GM23338 (cell line): ENCODE measurements at regions not wholly inside any gene's neighbourhood (a gene's known extent, or its start where the extent isn't known, plus 50 kb on each side); places are given as distances from the start of the nearest gene placed in this dataset.

Experiments used
- ATAC-seq: fragments of 200-7000 bp; cut with Tn5 transposase; 3 replicates; pipeline ENCODE4 v1.9.1; 2020
- DNase-seq: peaks from one replicate; pipeline ENCODE4 v3.0.0-alpha.2; 2015; ENCODE audit warnings: low spot score
- H2AFZ ChIP-seq: fragments of 200-600 bp; sonication (generic); 2 replicates; pipeline ENCODE4 v1.8.0; 2016; ENCODE audit warnings: antibody characterized with exemption, mild to moderate bottlenecking, moderate library complexity
- H3F3A ChIP-seq: fragments of 200-600 bp; sonication (generic); replicated peaks from 2 replicates; pipeline ENCODE4 v1.8.0; 2017; ENCODE audit warnings: antibody characterized with exemption, mixed run types, low read depth
- H3K27ac ChIP-seq: fragments of 200-600 bp; sonication (generic); 2 replicates; pipeline ENCODE4 v1.6.1; 2016; ENCODE audit warnings: low read depth
- H3K27me3 ChIP-seq: fragments of 200-600 bp; sonication (generic); 2 replicates; pipeline ENCODE4 v1.8.0; 2016; ENCODE audit warnings: mild to moderate bottlenecking, mixed run types, moderate library complexity; ENCODE audit not compliant: insufficient read depth
- H3K36me3 ChIP-seq: fragments of 200-600 bp; sonication (generic); 2 replicates; pipeline ENCODE4 v1.8.0; 2016; ENCODE audit warnings: mild to moderate bottlenecking; ENCODE audit not compliant: insufficient read depth
- H3K4me1 ChIP-seq: fragments of 200-600 bp; sonication (generic); 2 replicates; pipeline ENCODE4 v1.8.0; 2016; ENCODE audit warnings: mild to moderate bottlenecking, moderate library complexity; ENCODE audit not compliant: insufficient read depth
- H3K4me2 ChIP-seq: fragments of 200-600 bp; sonication (generic); 2 replicates; pipeline ENCODE4 v1.7.1; 2017; ENCODE audit warnings: mixed run types
- H3K4me3 ChIP-seq: fragments of 200-600 bp; sonication (generic); 2 replicates; pipeline ENCODE4 v1.6.1; 2016; ENCODE audit warnings: mixed run types
- H3K79me2 ChIP-seq: fragments of 200-600 bp; sonication (generic); replicated peaks from 2 replicates; pipeline ENCODE4 v1.8.0; 2017; ENCODE audit warnings: mild to moderate bottlenecking; ENCODE audit not compliant: insufficient read depth
- H3K9me2 ChIP-seq: fragments of 200-600 bp; sonication (generic); 2 replicates; pipeline ENCODE4 v1.8.0; 2017; ENCODE audit not compliant: insufficient read depth
- H4K20me1 ChIP-seq: fragments of 200-600 bp; sonication (generic); replicated peaks from 2 replicates; pipeline ENCODE4 v1.8.0; 2017; ENCODE audit warnings: mild to moderate bottlenecking; ENCODE audit not compliant: insufficient read depth
- H3K27ac Mint-ChIP-seq: 2 replicates; pipeline ENCODE4 v1.8.0; 2020; ENCODE audit warnings: inconsistent platforms, mild to moderate bottlenecking, moderate library complexity, mixed read lengths
- H3K27me3 Mint-ChIP-seq: 3 replicates; pipeline ENCODE4 v1.8.0; 2022; ENCODE audit warnings: low read depth, mild to moderate bottlenecking, moderate library complexity, mixed read lengths, inconsistent platforms; ENCODE audit not compliant: insufficient read depth, poor library complexity
- H3K36me3 Mint-ChIP-seq: 3 replicates; pipeline ENCODE4 v1.8.0; 2021; ENCODE audit warnings: low read depth, mild to moderate bottlenecking, inconsistent platforms, moderate library complexity, mixed read lengths
- H3K4me1 Mint-ChIP-seq: 3 replicates; pipeline ENCODE4 v1.8.0; 2020; ENCODE audit warnings: mild to moderate bottlenecking, inconsistent platforms, mixed read lengths
- H3K4me3 Mint-ChIP-seq: 3 replicates; pipeline ENCODE4 v1.8.0; 2021; ENCODE audit warnings: moderate library complexity, mild to moderate bottlenecking, inconsistent platforms, mixed read lengths
- H3K9me3 Mint-ChIP-seq: 3 replicates; pipeline ENCODE4 v1.8.0; 2020; ENCODE audit warnings: moderate library complexity, mild to moderate bottlenecking, inconsistent platforms, mixed read lengths
- EZH2 ChIP-seq: fragments of 200-600 bp; sonication (generic); IDR thresholded peaks from one replicate; pipeline ENCODE4 v1.8.0; 2017; ENCODE audit warnings: antibody characterized with exemption, mild to moderate bottlenecking, low read depth; ENCODE audit not compliant: unreplicated experiment
- JUNB ChIP-seq: IDR thresholded peaks from one replicate; pipeline ENCODE4 v1.6.1; 2016; ENCODE audit warnings: antibody characterized with exemption; ENCODE audit not compliant: unreplicated experiment
- POLR2AphosphoS5 ChIP-seq: IDR thresholded peaks from 2 replicates; pipeline ENCODE4 v1.6.1; 2016; ENCODE audit warnings: antibody characterized with exemption, low read depth
- ZNF114 ChIP-seq: fragments of 250-450 bp; sonication (Bioruptor Pico); IDR thresholded peaks from 2 replicates; pipeline ENCODE4 v1.5.0; 2020; ENCODE audit warnings: mild to moderate bottlenecking, moderate library complexity
- TF ChIP-seq, protein P1 (sequence below): fragments of 250-450 bp; sonication (Bioruptor Pico); IDR thresholded peaks from 2 replicates; pipeline ENCODE4 v1.5.0; 2020; ENCODE audit warnings: mild to moderate bottlenecking, moderate library complexity
- TF ChIP-seq, protein P2 (sequence below), 2 experiments: fragments of 200-600 bp in 1 of 2; sonication (generic) in 1 of 2; conservative IDR thresholded peaks; 2 replicates each; pipeline versions ENCODE4 v1.5.1 to v1.6.1; 2016 to 2017; ENCODE audit warnings: antibody characterized with exemption in 2 of 2, low read depth in 2 of 2, mild to moderate bottlenecking in 2 of 2, moderate library complexity in 1 of 2
- TF ChIP-seq, protein P3 (sequence below): IDR thresholded peaks from one replicate; pipeline ENCODE4 v1.6.1; 2018; ENCODE audit warnings: antibody characterized with exemption; ENCODE audit not compliant: unreplicated experiment

DNA sequence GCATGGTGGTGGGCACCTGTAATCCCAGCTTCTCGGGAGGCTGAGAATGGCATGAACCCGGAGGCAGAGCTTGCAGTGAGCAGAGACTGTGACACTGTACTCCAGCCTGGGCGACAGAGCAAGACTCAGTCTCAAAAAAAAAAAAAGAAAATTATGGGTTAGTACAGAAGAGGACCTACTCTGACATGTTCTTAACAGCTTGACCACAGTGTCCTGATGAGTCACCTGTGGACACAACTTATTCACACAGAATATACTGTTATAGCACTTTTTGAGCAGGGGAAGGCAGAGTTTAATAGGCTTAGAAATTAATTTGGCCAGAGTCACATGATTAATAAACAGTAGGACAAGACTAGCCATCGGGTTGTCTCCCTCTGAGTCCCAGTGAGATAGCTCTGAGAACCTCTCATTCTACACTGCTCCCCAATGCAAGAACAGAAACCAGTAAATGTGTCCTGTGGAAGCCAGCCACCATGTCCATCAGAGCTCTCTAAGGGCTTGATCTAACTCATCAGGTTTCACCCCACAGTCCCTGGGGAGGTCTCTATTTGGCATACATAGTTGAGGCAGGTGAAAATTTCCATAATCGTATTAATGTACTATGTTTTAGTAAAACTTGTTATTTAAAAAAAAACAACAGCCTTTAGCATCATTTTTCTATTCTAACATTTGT is 1077.9 kb upstream of the C9orf72 start:
- H3K4me3 ChIP-seq, result no peak overlapping the region
- no peak overlapping the region for H3K4me3 Mint-ChIP-seq
- H3K27me3 ChIP-seq, result no peaks in the 10 kb centered on the region
- no peak overlapping the region for H2AFZ ChIP-seq
- peaks cover 7% of the 10 kb centered on the region for H3K27me3 Mint-ChIP-seq
- H3K79me2 ChIP-seq, result no peaks in the 10 kb centered on the region
- H3K9me2 ChIP-seq, result no peaks in the 10 kb centered on the region
- H3K4me2 ChIP-seq, result no peak overlapping the region
- H3K9me3 Mint-ChIP-seq, result no peaks in the 10 kb centered on the region
- H3K27ac Mint-ChIP-seq, result no peak overlapping the region
- no peaks in the 10 kb centered on the region for H3K36me3 ChIP-seq
- TF ChIP-seq, protein P1, sequence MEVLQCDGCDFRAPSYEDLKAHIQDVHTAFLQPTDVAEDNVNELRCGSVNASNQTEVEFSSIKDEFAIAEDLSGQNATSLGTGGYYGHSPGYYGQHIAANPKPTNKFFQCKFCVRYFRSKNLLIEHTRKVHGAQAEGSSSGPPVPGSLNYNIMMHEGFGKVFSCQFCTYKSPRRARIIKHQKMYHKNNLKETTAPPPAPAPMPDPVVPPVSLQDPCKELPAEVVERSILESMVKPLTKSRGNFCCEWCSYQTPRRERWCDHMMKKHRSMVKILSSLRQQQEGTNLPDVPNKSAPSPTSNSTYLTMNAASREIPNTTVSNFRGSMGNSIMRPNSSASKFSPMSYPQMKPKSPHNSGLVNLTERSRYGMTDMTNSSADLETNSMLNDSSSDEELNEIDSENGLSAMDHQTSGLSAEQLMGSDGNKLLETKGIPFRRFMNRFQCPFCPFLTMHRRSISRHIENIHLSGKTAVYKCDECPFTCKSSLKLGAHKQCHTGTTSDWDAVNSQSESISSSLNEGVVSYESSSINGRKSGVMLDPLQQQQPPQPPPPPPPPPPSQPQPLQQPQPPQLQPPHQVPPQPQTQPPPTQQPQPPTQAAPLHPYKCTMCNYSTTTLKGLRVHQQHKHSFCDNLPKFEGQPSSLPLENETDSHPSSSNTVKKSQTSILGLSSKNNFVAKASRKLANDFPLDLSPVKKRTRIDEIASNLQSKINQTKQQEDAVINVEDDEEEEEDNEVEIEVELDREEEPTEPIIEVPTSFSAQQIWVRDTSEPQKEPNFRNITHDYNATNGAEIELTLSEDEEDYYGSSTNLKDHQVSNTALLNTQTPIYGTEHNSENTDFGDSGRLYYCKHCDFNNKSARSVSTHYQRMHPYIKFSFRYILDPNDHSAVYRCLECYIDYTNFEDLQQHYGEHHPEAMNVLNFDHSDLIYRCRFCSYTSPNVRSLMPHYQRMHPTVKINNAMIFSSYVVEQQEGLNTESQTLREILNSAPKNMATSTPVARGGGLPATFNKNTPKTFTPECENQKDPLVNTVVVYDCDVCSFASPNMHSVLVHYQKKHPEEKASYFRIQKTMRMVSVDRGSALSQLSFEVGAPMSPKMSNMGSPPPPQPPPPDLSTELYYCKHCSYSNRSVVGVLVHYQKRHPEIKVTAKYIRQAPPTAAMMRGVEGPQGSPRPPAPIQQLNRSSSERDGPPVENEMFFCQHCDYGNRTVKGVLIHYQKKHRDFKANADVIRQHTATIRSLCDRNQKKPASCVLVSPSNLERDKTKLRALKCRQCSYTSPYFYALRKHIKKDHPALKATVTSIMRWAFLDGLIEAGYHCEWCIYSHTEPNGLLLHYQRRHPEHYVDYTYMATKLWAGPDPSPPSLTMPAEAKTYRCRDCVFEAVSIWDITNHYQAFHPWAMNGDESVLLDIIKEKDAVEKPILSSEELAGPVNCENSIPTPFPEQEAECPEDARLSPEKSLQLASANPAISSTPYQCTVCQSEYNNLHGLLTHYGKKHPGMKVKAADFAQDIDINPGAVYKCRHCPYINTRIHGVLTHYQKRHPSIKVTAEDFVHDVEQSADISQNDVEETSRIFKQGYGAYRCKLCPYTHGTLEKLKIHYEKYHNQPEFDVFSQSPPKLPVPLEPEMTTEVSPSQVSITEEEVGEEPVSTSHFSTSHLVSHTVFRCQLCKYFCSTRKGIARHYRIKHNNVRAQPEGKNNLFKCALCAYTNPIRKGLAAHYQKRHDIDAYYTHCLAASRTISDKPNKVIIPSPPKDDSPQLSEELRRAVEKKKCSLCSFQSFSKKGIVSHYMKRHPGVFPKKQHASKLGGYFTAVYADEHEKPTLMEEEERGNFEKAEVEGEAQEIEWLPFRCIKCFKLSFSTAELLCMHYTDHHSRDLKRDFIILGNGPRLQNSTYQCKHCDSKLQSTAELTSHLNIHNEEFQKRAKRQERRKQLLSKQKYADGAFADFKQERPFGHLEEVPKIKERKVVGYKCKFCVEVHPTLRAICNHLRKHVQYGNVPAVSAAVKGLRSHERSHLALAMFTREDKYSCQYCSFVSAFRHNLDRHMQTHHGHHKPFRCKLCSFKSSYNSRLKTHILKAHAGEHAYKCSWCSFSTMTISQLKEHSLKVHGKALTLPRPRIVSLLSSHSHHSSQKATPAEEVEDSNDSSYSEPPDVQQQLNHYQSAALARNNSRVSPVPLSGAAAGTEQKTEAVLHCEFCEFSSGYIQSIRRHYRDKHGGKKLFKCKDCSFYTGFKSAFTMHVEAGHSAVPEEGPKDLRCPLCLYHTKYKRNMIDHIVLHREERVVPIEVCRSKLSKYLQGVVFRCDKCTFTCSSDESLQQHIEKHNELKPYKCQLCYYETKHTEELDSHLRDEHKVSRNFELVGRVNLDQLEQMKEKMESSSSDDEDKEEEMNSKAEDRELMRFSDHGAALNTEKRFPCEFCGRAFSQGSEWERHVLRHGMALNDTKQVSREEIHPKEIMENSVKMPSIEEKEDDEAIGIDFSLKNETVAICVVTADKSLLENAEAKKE (CRISPR knock-in tag), result no peak
- TF ChIP-seq, protein P2, sequence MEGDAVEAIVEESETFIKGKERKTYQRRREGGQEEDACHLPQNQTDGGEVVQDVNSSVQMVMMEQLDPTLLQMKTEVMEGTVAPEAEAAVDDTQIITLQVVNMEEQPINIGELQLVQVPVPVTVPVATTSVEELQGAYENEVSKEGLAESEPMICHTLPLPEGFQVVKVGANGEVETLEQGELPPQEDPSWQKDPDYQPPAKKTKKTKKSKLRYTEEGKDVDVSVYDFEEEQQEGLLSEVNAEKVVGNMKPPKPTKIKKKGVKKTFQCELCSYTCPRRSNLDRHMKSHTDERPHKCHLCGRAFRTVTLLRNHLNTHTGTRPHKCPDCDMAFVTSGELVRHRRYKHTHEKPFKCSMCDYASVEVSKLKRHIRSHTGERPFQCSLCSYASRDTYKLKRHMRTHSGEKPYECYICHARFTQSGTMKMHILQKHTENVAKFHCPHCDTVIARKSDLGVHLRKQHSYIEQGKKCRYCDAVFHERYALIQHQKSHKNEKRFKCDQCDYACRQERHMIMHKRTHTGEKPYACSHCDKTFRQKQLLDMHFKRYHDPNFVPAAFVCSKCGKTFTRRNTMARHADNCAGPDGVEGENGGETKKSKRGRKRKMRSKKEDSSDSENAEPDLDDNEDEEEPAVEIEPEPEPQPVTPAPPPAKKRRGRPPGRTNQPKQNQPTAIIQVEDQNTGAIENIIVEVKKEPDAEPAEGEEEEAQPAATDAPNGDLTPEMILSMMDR (conservative IDR thresholded peaks at IDR 0.05; ENCODE audit: low read depth in 2 of 2), result no peak
- TF ChIP-seq POLR2AphosphoS5, result no peak
- TF ChIP-seq EZH2, result no peak
- TF ChIP-seq ZNF114 (CRISPR knock-in tag), result no peak
- TF ChIP-seq JUNB, result no peak
- TF ChIP-seq, protein P3, sequence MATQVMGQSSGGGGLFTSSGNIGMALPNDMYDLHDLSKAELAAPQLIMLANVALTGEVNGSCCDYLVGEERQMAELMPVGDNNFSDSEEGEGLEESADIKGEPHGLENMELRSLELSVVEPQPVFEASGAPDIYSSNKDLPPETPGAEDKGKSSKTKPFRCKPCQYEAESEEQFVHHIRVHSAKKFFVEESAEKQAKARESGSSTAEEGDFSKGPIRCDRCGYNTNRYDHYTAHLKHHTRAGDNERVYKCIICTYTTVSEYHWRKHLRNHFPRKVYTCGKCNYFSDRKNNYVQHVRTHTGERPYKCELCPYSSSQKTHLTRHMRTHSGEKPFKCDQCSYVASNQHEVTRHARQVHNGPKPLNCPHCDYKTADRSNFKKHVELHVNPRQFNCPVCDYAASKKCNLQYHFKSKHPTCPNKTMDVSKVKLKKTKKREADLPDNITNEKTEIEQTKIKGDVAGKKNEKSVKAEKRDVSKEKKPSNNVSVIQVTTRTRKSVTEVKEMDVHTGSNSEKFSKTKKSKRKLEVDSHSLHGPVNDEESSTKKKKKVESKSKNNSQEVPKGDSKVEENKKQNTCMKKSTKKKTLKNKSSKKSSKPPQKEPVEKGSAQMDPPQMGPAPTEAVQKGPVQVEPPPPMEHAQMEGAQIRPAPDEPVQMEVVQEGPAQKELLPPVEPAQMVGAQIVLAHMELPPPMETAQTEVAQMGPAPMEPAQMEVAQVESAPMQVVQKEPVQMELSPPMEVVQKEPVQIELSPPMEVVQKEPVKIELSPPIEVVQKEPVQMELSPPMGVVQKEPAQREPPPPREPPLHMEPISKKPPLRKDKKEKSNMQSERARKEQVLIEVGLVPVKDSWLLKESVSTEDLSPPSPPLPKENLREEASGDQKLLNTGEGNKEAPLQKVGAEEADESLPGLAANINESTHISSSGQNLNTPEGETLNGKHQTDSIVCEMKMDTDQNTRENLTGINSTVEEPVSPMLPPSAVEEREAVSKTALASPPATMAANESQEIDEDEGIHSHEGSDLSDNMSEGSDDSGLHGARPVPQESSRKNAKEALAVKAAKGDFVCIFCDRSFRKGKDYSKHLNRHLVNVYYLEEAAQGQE, result no peak
- H4K20me1 ChIP-seq, result no peaks in the 10 kb centered on the region
- ATAC-seq (no peak), DNase-seq (no peak)
- H3K36me3 Mint-ChIP-seq, result no peaks in the 10 kb centered on the region
- no peaks in the 10 kb centered on the region for H3F3A ChIP-seq
- H3K4me1 ChIP-seq, result peaks cover 20% of the 10 kb centered on the region
- no peak overlapping the region for H3K27ac ChIP-seq
- H3K4me1 Mint-ChIP-seq, result peaks cover 25% of the 10 kb centered on the region
